ENCODE measurements at regions not wholly inside any gene's neighbourhood (a gene's known extent, or its start where the extent isn't known, plus 50 kb on each side); places are given as distances from the start of the nearest gene placed in this dataset.
"Not testable (repeated sequence)": the region's sequence is repeated elsewhere in the genome, so short reads cannot be mapped to it uniquely, and the experiment has no call there.

- Mint-ChIP-seq H3K27ac (no peak overlapping the region), H3K36me3 (ENCODE audit: low read depth) (no peaks in the 10 kb centered on the region), H3K4me3 (no peak overlapping the region), H3K9me3 (no peaks in the 10 kb centered on the region), H3K4me1 (peaks cover 99% of the 10 kb centered on the region), H3K27me3 (ENCODE audit: low read depth, poor library complexity) (peaks cover 24% of the 10 kb centered on the region)
- no peak for DNase-seq
- TF ChIP-seq CTCF (IDR thresholded peaks at IDR 0.05): no peak
Observed at GRCh38 chr20:58573986-58574385, 58.8 kb upstream of the APCDD1L start.

- no peaks in the 10 kb centered on the region for H3K36me3 Mint-ChIP-seq (ENCODE audit: low read depth)
- no peak for TF ChIP-seq CTCF (IDR thresholded peaks at IDR 0.05)
- peaks cover 99% of the 10 kb centered on the region for H3K4me1 Mint-ChIP-seq
Observed at GRCh38 chr20:58573257-58573656, 58.1 kb upstream of the APCDD1L start.

GRCh38 chr20:58572428-58572763, 57.2 kb upstream of the APCDD1L start:
- Mint-ChIP-seq H3K27ac (peak overlapping the region; percentile 91), H3K4me1 (peaks cover 98% of the 10 kb centered on the region), H3K27me3 (ENCODE audit: low read depth, poor library complexity) (peaks cover 24% of the 10 kb centered on the region), H3K4me3 (peak overlapping the region; percentile 40)
- not testable (repeated sequence) for H3K9me3 Mint-ChIP-seq; H3K36me3 Mint-ChIP-seq (ENCODE audit: low read depth); DNase-seq

More at GRCh38 chr20:58573257-58573656, 58.1 kb upstream of the APCDD1L start:
- no peak for DNase-seq
- Mint-ChIP-seq H3K4me3 (no peak overlapping the region), H3K27me3 (ENCODE audit: low read depth, poor library complexity) (peaks cover 24% of the 10 kb centered on the region), H3K27ac (no peak overlapping the region), H3K9me3 (no peaks in the 10 kb centered on the region)

- DNase-seq: no peak
- H3K27ac Mint-ChIP-seq: peak overlapping the region; percentile 91
- no peaks in the 10 kb centered on the region for H3K36me3 Mint-ChIP-seq (ENCODE audit: low read depth)
- H3K4me1 Mint-ChIP-seq: peaks cover 97% of the 10 kb centered on the region
- no peaks in the 10 kb centered on the region for H3K9me3 Mint-ChIP-seq
- no peak for TF ChIP-seq CTCF (IDR thresholded peaks at IDR 0.05)
- H3K4me3 Mint-ChIP-seq: peak overlapping the region; percentile 40
- peaks cover 20% of the 10 kb centered on the region for H3K27me3 Mint-ChIP-seq (ENCODE audit: low read depth, poor library complexity)
Observed at GRCh38 chr20:58571693-58572427, 56.7 kb upstream of the APCDD1L start.

GRCh38 chr20:58571356-58571692, 56.1 kb upstream of the APCDD1L start:
- no peak for TF ChIP-seq CTCF (IDR thresholded peaks at IDR 0.05)
- H3K27me3 Mint-ChIP-seq (ENCODE audit: low read depth, poor library complexity): peaks cover 16% of the 10 kb centered on the region
- H3K4me1 Mint-ChIP-seq: peaks cover 96% of the 10 kb centered on the region
- no peaks in the 10 kb centered on the region for H3K9me3 Mint-ChIP-seq
- no peak for DNase-seq
- H3K36me3 Mint-ChIP-seq (ENCODE audit: low read depth): no peaks in the 10 kb centered on the region
- H3K4me3 Mint-ChIP-seq: peak overlapping the region; percentile 35
- H3K27ac Mint-ChIP-seq: peak overlapping the region; percentile 91

GRCh38 chr20:58570204-58570859, 55.1 kb upstream of the APCDD1L start:
- H3K27ac Mint-ChIP-seq: peak overlapping the region; percentile 90
- DNase-seq: no peak
- peaks cover 86% of the 10 kb centered on the region for H3K4me1 Mint-ChIP-seq
- TF ChIP-seq CTCF (IDR thresholded peaks at IDR 0.05): no peak
- no peaks in the 10 kb centered on the region for H3K9me3 Mint-ChIP-seq
- peak overlapping the region; percentile 64 for H3K4me3 Mint-ChIP-seq
- no peaks in the 10 kb centered on the region for H3K36me3 Mint-ChIP-seq (ENCODE audit: low read depth)
- peaks cover 9% of the 10 kb centered on the region for H3K27me3 Mint-ChIP-seq (ENCODE audit: low read depth, poor library complexity)
